ENCODE measurements at regions not wholly inside any gene's neighbourhood (a gene's known extent, or its start where the extent isn't known, plus 50 kb on each side); places are given as distances from the start of the nearest gene placed in this dataset.

DNA sequence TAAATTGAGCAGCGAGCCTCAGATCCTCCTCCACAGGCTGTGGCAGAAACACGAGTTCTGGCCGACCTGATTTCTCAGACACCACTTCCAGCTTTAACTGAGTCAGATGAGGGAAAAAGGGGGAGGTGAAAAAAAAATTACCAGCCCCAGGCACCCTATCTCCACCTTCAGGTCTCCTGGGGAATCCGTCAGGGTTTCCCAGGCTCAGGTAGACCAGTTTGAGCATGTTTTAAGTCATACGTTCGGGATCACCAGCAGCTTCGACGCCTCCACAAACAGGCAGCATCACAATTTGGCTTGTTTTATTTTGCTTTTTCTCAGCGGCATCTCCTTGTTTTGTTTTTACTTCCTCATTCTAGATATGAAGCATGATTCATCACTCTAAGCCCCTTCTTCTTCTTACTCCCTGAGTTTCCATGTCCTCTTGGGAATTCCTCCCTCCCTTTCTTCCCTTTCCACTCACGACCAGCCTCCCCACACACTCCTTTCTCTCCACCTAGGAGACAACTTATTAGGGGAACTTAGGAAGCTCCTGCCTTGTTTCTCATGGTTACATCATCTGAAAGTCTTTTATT, 190.1 kb downstream of the ZNF621 start:
- no peak overlapping the region for H3K27ac Mint-ChIP-seq
- no peaks in the 10 kb centered on the region for H3F3A ChIP-seq (ENCODE audit: low read depth)

DNA sequence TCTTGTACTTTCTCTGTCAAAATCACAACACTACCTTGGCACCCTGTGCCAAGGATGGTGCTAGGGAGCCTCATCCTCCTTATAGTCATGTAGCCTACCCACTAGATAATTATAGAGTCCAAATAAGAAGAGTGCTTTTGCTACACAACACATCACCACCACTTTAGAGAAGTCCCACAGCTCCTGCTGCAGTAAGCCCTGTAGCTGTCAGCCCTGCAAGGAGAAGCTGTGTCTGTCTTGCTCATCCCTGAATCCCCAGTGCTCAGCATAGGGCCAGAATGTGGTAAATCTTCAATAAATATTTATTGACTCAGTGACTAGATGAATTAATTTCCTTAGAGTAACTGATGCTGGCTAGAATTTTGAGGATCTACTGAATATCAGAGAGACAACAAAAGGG, 190.8 kb downstream of the ZNF621 start:
- Mint-ChIP-seq H3K4me1 (peaks cover 12% of the 10 kb centered on the region), H3K27ac (no peak overlapping the region), H3K27me3 (ENCODE audit: insufficient read depth, low read depth) (peaks cover 6% of the 10 kb centered on the region), H3K4me3 (no peak overlapping the region), H3K36me3 (no peaks in the 10 kb centered on the region), H3K9me3 (no peaks in the 10 kb centered on the region)
- DNase-seq (ENCODE audit: low spot score), result no peak
- H3F3A ChIP-seq (ENCODE audit: low read depth), result no peaks in the 10 kb centered on the region
- H3K79me2 ChIP-seq (ENCODE audit: low read depth), result no peaks in the 10 kb centered on the region
- H2AFZ ChIP-seq (replicated peaks), result no peak overlapping the region
- peaks cover under 1% of the 10 kb centered on the region for H3K4me1 ChIP-seq
- no peaks in the 10 kb centered on the region for H3K9me3 ChIP-seq (ENCODE audit: low read depth)
- H3K9ac ChIP-seq, result no peak overlapping the region
- no peak overlapping the region for H3K4me2 ChIP-seq
- H3K27ac ChIP-seq, result no peak overlapping the region
- no peaks in the 10 kb centered on the region for H4K20me1 ChIP-seq (ENCODE audit: low read depth)
- H3K4me3 ChIP-seq, result no peak overlapping the region
- H3K36me3 ChIP-seq, result no peaks in the 10 kb centered on the region
- no peaks in the 10 kb centered on the region for H3K27me3 ChIP-seq
- TF ChIP-seq, protein P1, sequence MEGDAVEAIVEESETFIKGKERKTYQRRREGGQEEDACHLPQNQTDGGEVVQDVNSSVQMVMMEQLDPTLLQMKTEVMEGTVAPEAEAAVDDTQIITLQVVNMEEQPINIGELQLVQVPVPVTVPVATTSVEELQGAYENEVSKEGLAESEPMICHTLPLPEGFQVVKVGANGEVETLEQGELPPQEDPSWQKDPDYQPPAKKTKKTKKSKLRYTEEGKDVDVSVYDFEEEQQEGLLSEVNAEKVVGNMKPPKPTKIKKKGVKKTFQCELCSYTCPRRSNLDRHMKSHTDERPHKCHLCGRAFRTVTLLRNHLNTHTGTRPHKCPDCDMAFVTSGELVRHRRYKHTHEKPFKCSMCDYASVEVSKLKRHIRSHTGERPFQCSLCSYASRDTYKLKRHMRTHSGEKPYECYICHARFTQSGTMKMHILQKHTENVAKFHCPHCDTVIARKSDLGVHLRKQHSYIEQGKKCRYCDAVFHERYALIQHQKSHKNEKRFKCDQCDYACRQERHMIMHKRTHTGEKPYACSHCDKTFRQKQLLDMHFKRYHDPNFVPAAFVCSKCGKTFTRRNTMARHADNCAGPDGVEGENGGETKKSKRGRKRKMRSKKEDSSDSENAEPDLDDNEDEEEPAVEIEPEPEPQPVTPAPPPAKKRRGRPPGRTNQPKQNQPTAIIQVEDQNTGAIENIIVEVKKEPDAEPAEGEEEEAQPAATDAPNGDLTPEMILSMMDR (IDR thresholded peaks at IDR 0.05), result no peak

More for the DNA sequence above, 190.1 kb downstream of the ZNF621 start:
- peaks cover 5% of the 10 kb centered on the region for H3K4me1 Mint-ChIP-seq
- H3K79me2 ChIP-seq (ENCODE audit: low read depth), result no peaks in the 10 kb centered on the region
- H3K27ac ChIP-seq, result no peak overlapping the region
- no peak overlapping the region for H2AFZ ChIP-seq (replicated peaks)
- no peaks in the 10 kb centered on the region for H3K9me3 ChIP-seq (ENCODE audit: low read depth)
- TF ChIP-seq, protein P1 (IDR thresholded peaks at IDR 0.05), result no peak
- TF ChIP-seq EZH2 (IDR thresholded peaks at IDR 0.05) (no peak), EZH2phosphoT487 (IDR thresholded peaks at IDR 0.05) (no peak)
- no peaks in the 10 kb centered on the region for H3K4me1 ChIP-seq
- no peaks in the 10 kb centered on the region for H3K36me3 ChIP-seq
- no peak for DNase-seq (ENCODE audit: low spot score)
- H3K4me3 ChIP-seq, result no peak overlapping the region
- no peaks in the 10 kb centered on the region for H3K36me3 Mint-ChIP-seq
- H3K9me3 Mint-ChIP-seq, result no peaks in the 10 kb centered on the region
- peaks cover 2% of the 10 kb centered on the region for H3K27me3 Mint-ChIP-seq (ENCODE audit: insufficient read depth, low read depth)
- H4K20me1 ChIP-seq (ENCODE audit: low read depth), result no peaks in the 10 kb centered on the region
- H3K4me2 ChIP-seq, result no peak overlapping the region
- H3K27me3 ChIP-seq, result no peaks in the 10 kb centered on the region
- no peak overlapping the region for H3K4me3 Mint-ChIP-seq
- H3K9ac ChIP-seq, result no peak overlapping the region

DNA sequence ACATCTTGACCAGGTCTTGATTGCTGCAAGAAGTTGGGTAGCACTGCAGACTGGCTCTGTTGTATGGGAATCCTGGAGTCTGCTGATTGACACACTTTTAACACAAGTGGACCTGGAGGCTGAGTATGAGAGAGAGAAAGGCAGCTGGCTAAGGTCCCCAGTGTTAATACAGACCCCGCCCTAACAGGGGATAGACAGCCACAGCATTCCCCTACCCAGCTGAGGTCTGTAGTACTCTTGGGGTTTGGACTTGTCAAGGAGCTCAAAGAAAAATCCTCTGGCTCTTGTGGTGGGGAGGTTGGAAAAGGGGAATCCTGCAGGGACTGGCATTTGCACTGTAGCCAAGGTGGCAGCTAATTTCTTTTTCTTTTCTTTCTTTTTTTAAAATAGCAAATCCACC, 192.7 kb downstream of the ZNF621 start:
- Mint-ChIP-seq H3K27ac (no peak overlapping the region), H3K9me3 (no peaks in the 10 kb centered on the region), H3K36me3 (no peaks in the 10 kb centered on the region), H3K4me3 (no peak overlapping the region), H3K4me1 (peaks cover 17% of the 10 kb centered on the region), H3K27me3 (ENCODE audit: insufficient read depth, low read depth) (peaks cover 6% of the 10 kb centered on the region)
- H3K27ac ChIP-seq, result no peak overlapping the region
- no peak for TF ChIP-seq EZH2phosphoT487 (IDR thresholded peaks at IDR 0.05)
- TF ChIP-seq, protein P1 (IDR thresholded peaks at IDR 0.05), result no peak
- TF ChIP-seq EZH2 (IDR thresholded peaks at IDR 0.05), result no peak
- no peaks in the 10 kb centered on the region for H3K27me3 ChIP-seq
- no peak overlapping the region for H3K4me2 ChIP-seq
- no peak overlapping the region for H2AFZ ChIP-seq (replicated peaks)
- no peaks in the 10 kb centered on the region for H3K36me3 ChIP-seq
- H3K9ac ChIP-seq, result no peak overlapping the region
- peaks cover 7% of the 10 kb centered on the region for H3K4me1 ChIP-seq
- H4K20me1 ChIP-seq (ENCODE audit: low read depth), result no peaks in the 10 kb centered on the region
- no peak overlapping the region for H3K4me3 ChIP-seq
- H3K79me2 ChIP-seq (ENCODE audit: low read depth), result no peaks in the 10 kb centered on the region
- no peaks in the 10 kb centered on the region for H3K9me3 ChIP-seq (ENCODE audit: low read depth)
- H3F3A ChIP-seq (ENCODE audit: low read depth), result no peaks in the 10 kb centered on the region
- no peak for DNase-seq (ENCODE audit: low spot score)

Data from neural progenitor cell (in vitro differentiated cells).